A673 (cell line): ENCODE measurements at regions not wholly inside any gene's neighbourhood (a gene's known extent, or its start where the extent isn't known, plus 50 kb on each side); places are given as distances from the start of the nearest gene placed in this dataset.

Source experiments
- EZH2 ChIP-seq: fragments of 200-600 bp; sonication (generic); IDR thresholded peaks from 2 replicates; pipeline ENCODE4 v1.6.1; 2017; ENCODE audit warnings: borderline replicate concordance, low read depth, mild to moderate bottlenecking, mixed read lengths, antibody characterized with exemption, low read length; ENCODE audit not compliant: poor library complexity, severe bottlenecking
- TF ChIP-seq, protein P1 (sequence below): fragments of 300-800, 200-600 bp; sonication (generic); conservative IDR thresholded peaks from 2 replicates; pipeline ENCODE4 v1.5.1; 2017; ENCODE audit warnings: low read depth, mild to moderate bottlenecking, antibody characterized with exemption, low read length, moderate library complexity, mixed read lengths

DNA sequence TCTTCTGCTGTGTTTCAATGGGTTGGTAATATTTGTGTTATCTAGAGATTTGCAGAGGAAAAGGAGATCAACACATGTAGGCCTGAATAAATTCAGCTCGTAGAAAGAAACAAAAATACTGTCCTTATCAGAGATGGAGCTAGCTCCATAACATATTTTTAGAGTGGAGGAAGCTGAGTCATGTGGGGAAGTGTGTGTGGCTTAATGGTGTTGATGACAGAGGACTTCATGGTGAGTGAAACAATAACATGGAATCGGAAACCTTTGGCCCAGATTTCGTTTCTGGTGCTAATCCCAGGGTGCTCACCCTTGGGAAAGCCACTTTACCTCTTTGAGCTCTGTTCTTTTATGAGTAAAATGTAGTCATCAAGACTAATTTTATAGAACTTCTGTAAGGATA, 825.0 kb downstream of the TLR4 start:
- TF ChIP-seq, protein P1, sequence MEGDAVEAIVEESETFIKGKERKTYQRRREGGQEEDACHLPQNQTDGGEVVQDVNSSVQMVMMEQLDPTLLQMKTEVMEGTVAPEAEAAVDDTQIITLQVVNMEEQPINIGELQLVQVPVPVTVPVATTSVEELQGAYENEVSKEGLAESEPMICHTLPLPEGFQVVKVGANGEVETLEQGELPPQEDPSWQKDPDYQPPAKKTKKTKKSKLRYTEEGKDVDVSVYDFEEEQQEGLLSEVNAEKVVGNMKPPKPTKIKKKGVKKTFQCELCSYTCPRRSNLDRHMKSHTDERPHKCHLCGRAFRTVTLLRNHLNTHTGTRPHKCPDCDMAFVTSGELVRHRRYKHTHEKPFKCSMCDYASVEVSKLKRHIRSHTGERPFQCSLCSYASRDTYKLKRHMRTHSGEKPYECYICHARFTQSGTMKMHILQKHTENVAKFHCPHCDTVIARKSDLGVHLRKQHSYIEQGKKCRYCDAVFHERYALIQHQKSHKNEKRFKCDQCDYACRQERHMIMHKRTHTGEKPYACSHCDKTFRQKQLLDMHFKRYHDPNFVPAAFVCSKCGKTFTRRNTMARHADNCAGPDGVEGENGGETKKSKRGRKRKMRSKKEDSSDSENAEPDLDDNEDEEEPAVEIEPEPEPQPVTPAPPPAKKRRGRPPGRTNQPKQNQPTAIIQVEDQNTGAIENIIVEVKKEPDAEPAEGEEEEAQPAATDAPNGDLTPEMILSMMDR = no peak
- no peak for TF ChIP-seq EZH2
